Keratinocyte (primary cell): ENCODE measurements at regions not wholly inside any gene's neighbourhood (a gene's known extent, or its start where the extent isn't known, plus 50 kb on each side); places are given as distances from the start of the nearest gene placed in this dataset.

Experiments used
- CTCF ChIP-seq, 3 experiments: IDR thresholded peaks in 1 of 3; conservative IDR thresholded peaks in 1 of 3; optimal IDR thresholded peaks in 1 of 3; 2 replicates in 2 of 3; 3 replicates in 1 of 3; pipeline versions ENCODE3 to v1.5.1; 2011; ENCODE audit warnings: low read length in 3 of 3, mild to moderate bottlenecking in 3 of 3, moderate library complexity in 2 of 3, control low read depth in 1 of 3, inconsistent platforms in 1 of 3; ENCODE audit not compliant: insufficient read depth in 2 of 3; ENCODE audit errors: extremely low read depth in 1 of 3
- EZH2 ChIP-seq: IDR thresholded peaks from one replicate; pipeline ENCODE4 v1.6.1; 2012; ENCODE audit warnings: inconsistent platforms, mild to moderate bottlenecking, low read length, moderate library complexity

DNA sequence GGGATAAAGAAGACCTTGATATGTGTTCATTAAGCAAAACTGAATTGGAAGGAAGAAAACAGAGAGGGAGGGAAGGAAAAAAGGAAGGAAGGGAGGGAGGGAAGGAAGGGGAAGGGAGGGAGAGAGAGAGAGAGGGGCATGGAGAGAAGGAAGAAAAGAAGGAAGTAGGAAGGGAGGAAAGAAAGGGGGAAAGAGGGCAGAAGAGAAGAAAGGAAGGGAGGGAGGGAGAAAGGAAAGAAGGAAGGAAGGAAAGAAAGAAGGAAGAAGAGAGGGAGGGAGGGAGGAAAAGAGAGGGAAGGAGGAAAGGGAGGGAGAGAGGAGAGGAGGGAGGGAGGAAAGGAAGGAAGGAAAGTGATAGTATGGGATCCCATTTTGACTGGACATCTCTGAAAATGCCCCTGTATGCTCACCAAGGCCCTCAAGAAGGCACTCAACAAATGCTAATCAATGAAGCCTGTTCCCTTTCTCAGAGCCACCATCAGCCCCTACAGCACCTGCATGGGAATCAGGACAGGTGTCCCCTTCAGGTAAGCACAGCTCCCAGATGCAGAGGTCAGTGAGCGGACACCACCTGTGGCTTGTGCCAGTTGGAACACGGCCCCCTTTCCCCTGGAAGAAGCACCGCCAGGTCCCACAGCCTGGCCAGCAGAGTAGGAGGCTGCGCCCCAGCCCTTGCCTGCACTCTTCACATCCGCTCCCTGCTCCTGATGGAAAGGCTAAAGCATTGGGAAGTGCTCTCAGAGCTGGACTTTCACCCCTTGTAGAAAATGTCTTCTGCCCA is 161.4 kb upstream of the DIO3 start:
- no peak for TF ChIP-seq CTCF (optimal IDR thresholded peaks at IDR 0.05 in 1 of 3, IDR thresholded peaks at IDR 0.05 in 1 of 3, conservative IDR thresholded peaks at IDR 0.05 in 1 of 3; ENCODE audit: extremely low read depth in 1 of 3, insufficient read depth in 2 of 3, low read length in 3 of 3)
- TF ChIP-seq EZH2: no peak
